IPS-18a (cell line): ENCODE measurements at regions not wholly inside any gene's neighbourhood (a gene's known extent, or its start where the extent isn't known, plus 50 kb on each side); places are given as distances from the start of the nearest gene placed in this dataset.

Source experiments
- H3K27ac ChIP-seq: one replicate; pipeline ENCODE4 v1.5.1; 2013; ENCODE audit warnings: low read length
- H3K27me3 ChIP-seq: one replicate; pipeline ENCODE4 v1.6.1; 2013; ENCODE audit warnings: mild to moderate bottlenecking, low read length; ENCODE audit not compliant: control insufficient read depth, insufficient read depth
- H3K36me3 ChIP-seq: one replicate; pipeline ENCODE4 v1.6.1; 2013; ENCODE audit warnings: low read depth, low read length; ENCODE audit not compliant: control insufficient read depth
- H3K4me1 ChIP-seq: one replicate; pipeline ENCODE4 v1.6.1; 2013; ENCODE audit warnings: low read depth, low read length; ENCODE audit not compliant: control insufficient read depth
- H3K4me3 ChIP-seq: one replicate; pipeline ENCODE4 v1.5.1; 2013; ENCODE audit warnings: low read length
- H3K9ac ChIP-seq: one replicate; pipeline ENCODE4 v1.6.1; 2013; ENCODE audit warnings: mild to moderate bottlenecking, low read length, moderate library complexity
- H3K9me3 ChIP-seq: one replicate; pipeline ENCODE4 v1.6.1; 2013; ENCODE audit warnings: low read depth, low read length; ENCODE audit not compliant: control insufficient read depth

DNA sequence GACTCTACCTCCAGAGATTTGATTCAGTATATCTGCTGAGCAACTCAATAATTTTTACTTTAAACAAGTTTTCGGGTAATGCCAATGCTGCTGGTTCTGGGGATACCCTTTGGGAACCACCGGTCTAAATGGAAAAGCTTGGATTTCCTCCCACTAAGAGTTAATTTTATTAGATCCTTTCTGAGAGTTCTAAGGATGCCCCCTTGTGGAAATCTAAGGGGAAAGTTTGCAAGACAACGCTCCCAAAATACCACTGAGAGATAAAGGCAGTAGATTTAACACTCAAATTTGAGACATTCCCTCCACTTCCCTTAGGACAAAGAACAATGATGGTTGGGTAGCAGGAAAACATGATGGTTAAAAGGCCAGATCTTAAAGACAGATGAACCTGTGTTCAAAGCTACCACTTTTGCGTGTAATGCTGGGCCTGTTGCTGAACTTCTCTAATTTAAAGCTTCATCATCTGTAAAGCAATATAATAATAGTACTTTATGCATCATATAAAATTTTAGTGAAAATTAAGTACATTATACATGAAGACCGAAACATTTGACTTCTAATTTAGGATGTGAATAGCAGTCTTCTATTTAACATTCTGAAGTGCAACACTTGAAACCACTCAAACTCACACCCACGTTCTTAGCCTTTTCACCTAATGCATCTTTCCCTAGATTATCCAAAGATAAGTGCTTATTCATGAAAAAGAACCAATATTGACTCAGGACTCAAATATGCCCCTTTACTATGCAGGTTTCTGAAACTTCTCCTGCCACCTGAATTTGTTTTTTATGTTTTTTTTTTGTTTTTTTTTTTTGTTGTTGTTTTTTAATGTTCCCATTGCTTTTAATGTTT is 110.1 kb upstream of the LUZP2 start:
- H3K36me3 ChIP-seq = no peaks in the 10 kb centered on the region
- H3K9me3 ChIP-seq = no peaks in the 10 kb centered on the region
- no peaks in the 10 kb centered on the region for H3K27me3 ChIP-seq
- no peak overlapping the region for H3K4me3 ChIP-seq
- H3K9ac ChIP-seq = no peak overlapping the region
- no peaks in the 10 kb centered on the region for H3K4me1 ChIP-seq
- no peak overlapping the region for H3K27ac ChIP-seq

DNA sequence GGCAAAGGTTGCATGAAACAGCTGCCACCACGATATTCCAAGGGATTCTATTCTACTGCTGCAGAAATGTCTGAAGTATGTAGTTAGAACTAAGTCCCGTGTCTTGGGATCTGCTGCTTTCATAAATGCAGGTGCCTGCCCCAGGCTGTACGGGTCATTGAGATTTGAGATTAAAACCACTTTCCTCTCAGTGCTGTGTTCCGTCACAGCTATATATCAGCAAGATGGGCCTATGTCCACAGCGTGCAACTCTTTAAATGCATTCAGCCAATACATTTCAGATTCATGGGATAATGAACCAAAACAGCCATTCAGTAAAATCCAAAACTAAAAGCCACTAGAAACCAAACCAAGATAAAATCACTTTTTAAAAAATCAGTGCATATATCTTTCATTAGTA is 107.3 kb upstream of the LUZP2 start:
- no peaks in the 10 kb centered on the region for H3K4me1 ChIP-seq

DNA sequence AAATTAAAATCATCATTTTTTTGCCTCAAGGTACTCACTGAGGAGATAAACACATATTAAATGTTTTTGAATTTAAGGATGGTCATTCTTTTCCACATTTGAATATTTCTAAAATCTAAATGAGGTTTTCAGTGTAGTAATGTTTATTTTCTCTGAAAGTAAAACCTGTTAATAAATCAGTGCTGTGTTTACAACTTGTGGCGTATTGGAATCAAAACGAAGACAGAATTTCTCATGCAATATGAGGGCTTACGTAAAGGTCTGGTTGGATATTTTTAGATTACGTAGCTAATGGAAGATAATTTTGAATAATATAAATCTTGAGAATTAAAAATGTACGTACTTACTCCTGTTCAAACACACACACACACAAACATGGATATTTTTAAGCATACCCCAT is 106.8 kb upstream of the LUZP2 start:
- no peak overlapping the region for H3K27ac ChIP-seq
- no peaks in the 10 kb centered on the region for H3K4me1 ChIP-seq
- H3K9ac ChIP-seq = no peak overlapping the region
- H3K4me3 ChIP-seq = no peak overlapping the region
- no peaks in the 10 kb centered on the region for H3K27me3 ChIP-seq
- H3K36me3 ChIP-seq = no peaks in the 10 kb centered on the region
- H3K9me3 ChIP-seq = no peaks in the 10 kb centered on the region

More for the DNA sequence above, 107.3 kb upstream of the LUZP2 start:
- no peak overlapping the region for H3K9ac ChIP-seq
- no peaks in the 10 kb centered on the region for H3K27me3 ChIP-seq
- H3K9me3 ChIP-seq = no peaks in the 10 kb centered on the region
- no peak overlapping the region for H3K27ac ChIP-seq
- no peak overlapping the region for H3K4me3 ChIP-seq
- no peaks in the 10 kb centered on the region for H3K36me3 ChIP-seq

DNA sequence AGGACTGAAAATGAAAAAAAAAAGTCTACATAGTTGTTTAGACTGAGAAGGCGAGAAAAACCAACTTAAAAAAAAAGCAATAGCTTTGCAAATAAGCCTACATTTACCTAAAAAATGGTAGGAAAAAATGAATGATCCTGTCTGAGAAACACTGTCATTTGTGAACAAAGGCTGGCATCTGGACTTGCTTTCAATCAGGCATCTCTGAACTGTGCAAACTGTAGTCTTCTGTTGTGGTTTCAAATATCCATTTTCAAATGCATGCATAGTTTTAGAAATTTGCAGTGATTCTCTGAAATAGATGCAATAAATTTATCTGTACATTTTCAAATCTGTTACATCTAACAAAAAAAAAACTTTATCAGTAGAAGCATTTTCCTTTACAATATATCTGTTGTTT is 106.1 kb upstream of the LUZP2 start:
- Histone ChIP-seq H3K4me1 (no peaks in the 10 kb centered on the region), H3K36me3 (no peaks in the 10 kb centered on the region), H3K9ac (no peak overlapping the region), H3K4me3 (no peak overlapping the region), H3K27ac (no peak overlapping the region), H3K27me3 (no peaks in the 10 kb centered on the region), H3K9me3 (no peaks in the 10 kb centered on the region)

DNA sequence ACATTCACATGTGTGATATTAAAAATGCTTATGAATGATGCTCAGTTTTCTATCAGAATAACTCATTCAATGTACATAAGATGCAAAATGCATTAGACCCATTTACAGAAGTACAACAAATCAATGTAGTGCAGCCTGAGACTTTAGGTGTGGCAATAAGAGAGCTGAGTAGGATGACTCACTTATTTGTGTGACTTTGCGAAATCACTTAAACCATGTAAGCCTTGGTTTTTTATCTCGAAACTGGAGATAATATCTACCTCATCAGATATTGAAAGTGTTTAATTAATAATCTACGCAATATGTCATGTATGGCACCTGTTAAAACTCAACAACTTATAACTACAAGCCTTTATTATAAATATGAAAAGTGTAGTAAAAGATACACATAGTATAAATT is 105.7 kb upstream of the LUZP2 start:
- Histone ChIP-seq H3K4me1 (no peaks in the 10 kb centered on the region), H3K9ac (no peak overlapping the region), H3K27me3 (no peaks in the 10 kb centered on the region), H3K4me3 (no peak overlapping the region), H3K9me3 (no peaks in the 10 kb centered on the region), H3K36me3 (no peaks in the 10 kb centered on the region), H3K27ac (no peak overlapping the region)

DNA sequence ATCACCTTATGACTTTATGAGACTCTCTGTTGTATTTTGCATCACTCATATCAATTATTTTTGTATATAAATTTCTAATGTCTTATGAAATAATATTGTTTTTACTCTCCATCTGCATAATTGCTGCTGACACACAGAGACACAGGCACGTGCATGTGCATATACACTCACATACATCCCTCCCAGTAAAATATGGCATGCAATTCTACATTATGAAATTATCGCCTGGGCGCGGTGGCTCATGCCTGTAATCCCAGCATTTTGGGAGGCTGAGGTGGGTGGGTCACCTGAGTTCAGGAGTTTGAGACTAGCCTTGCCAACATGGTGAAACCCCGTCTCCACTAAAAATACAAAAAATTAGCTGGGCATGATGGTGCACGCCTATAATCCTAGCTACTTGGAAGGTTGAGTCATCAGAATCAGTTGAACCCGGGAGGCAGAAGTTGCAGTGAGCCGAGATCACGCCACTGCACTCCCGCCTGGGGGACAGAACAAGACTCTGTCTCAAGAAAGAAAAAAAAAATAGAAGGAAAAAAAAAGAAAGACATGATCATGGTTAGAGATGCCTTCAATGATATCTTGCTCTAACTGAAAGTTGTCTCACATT is 96.7 kb upstream of the LUZP2 start:
- H3K27me3 ChIP-seq = no peaks in the 10 kb centered on the region
- no peak overlapping the region for H3K4me3 ChIP-seq
- no peak overlapping the region for H3K9ac ChIP-seq
- no peaks in the 10 kb centered on the region for H3K36me3 ChIP-seq
- no peaks in the 10 kb centered on the region for H3K4me1 ChIP-seq
- no peak overlapping the region for H3K27ac ChIP-seq
- H3K9me3 ChIP-seq = no peaks in the 10 kb centered on the region

DNA sequence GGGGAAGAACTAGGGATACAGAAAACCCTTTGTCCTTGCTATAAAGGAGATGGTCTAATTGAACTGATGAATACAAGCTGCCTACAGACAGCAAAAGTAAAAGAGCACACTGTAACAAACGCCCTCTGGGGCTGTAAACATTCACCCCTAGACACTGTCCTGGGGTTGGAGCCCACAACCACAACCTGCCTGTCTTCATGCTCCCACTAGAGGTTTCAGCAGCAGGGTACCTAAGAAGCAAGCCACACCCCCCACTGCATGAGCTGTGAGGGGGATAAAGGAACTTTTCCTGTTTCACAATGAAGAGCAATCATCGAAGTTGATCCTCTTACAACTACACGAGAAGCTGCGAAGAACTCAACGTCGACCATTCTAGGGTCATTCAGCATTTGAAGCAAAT is 90.5 kb upstream of the LUZP2 start:
- Histone ChIP-seq H3K27ac (no peak overlapping the region), H3K27me3 (no peaks in the 10 kb centered on the region), H3K9ac (no peak overlapping the region), H3K4me1 (no peaks in the 10 kb centered on the region), H3K4me3 (no peak overlapping the region), H3K36me3 (no peaks in the 10 kb centered on the region), H3K9me3 (no peaks in the 10 kb centered on the region)

DNA sequence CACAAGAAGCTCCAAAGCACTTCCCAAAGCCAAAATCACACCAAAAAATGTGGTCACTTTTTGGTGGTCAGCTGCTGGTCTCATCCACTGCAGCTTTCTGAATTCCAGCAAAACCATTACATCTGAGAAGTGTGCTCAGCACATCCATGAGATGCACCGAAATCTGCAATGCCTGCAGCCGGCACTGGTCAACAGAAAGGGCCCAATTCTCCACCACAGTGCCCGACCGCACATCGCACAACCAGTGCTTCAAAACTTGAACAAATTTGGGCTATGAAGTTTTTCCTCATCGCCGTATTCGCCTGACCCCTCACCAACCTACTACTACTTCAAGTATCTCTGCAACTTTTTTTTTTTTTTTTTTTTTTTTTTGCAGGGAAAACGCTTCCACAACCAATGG is 89.9 kb upstream of the LUZP2 start:
- Histone ChIP-seq H3K4me3 (no peak overlapping the region), H3K27ac (no peak overlapping the region), H3K9me3 (no peaks in the 10 kb centered on the region), H3K9ac (no peak overlapping the region), H3K27me3 (no peaks in the 10 kb centered on the region), H3K4me1 (no peaks in the 10 kb centered on the region), H3K36me3 (no peaks in the 10 kb centered on the region)

DNA sequence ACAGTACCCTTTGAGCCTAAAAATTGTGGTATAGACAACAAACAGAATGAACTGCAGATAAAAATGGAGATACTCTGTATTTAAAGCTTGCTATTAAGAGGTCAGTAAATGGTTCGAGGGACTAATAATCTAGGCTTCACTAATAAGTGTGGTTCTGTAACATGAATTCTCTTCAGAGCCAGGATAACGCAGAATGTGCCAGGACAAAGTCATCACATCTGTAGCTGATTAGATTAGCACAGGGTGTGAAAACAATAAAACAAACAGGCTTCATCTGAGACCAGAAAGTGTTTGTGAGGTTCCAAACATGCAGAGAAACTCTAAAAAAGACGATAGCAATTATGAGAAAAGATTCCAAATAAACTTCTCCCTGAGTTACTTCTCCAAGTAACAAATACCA is 89.1 kb upstream of the LUZP2 start:
- Histone ChIP-seq H3K4me3 (no peak overlapping the region), H3K36me3 (no peaks in the 10 kb centered on the region), H3K4me1 (no peaks in the 10 kb centered on the region), H3K9me3 (no peaks in the 10 kb centered on the region), H3K27me3 (no peaks in the 10 kb centered on the region), H3K9ac (no peak overlapping the region), H3K27ac (no peak overlapping the region)

DNA sequence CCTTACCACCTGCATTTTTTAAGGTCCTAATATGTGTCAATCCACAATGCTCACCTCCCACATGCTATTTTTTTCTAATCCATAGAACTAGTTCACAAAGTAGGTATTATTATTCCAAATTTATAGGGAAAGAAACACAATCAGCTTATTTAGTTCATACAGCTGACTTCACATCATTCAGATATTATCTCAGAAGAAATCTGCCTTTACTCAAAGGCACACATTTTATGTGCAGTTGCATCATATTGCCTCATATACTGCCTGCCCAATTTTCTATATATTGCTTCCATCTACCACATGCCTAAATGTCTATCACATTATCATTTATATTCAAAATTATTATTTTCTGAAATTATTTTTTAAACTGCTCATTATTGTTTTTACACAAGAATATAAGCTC is 88.7 kb upstream of the LUZP2 start:
- Histone ChIP-seq H3K9ac (no peak overlapping the region), H3K36me3 (no peaks in the 10 kb centered on the region), H3K27ac (no peak overlapping the region), H3K4me3 (no peak overlapping the region), H3K27me3 (no peaks in the 10 kb centered on the region), H3K4me1 (no peaks in the 10 kb centered on the region), H3K9me3 (no peaks in the 10 kb centered on the region)

DNA sequence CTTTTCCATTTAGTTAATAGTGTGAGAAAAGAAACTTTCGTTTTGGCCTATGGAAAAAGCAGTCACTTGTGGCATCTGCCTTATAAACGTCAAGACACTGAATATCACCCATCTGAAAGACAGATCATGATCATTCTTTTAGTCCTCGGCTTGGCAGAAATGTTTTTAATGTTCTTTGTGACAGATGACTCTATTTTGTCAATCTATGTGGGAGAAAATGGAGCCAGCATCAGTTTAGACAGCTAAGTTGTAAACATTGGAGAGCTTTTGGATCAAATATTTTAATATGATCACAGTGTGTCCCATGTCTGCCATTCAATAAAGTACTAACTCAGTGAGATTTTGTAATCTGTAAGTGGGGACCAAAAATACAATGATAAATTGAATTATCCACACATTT is 85.1 kb upstream of the LUZP2 start:
- Histone ChIP-seq H3K27me3 (no peaks in the 10 kb centered on the region), H3K27ac (no peak overlapping the region), H3K4me1 (no peaks in the 10 kb centered on the region), H3K36me3 (no peaks in the 10 kb centered on the region), H3K9ac (no peak overlapping the region), H3K9me3 (no peaks in the 10 kb centered on the region), H3K4me3 (no peak overlapping the region)

DNA sequence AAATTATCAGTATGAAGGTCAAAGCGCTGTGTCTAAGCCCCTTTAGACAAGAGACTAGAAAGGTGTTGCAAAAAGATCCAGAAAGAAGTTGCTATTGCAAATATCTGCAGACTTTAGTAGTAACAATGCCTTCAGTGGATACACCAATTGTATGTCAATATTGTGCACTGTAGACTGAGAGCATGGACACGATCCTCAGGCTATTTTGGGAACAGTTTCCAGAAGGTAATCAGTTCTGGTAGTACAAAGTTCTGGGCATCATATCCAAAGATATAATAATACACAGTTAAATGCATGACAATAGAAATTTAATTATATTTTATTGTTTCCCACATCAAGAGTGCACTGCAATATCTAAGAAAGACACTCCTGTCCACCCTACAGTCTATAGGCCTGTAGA is 84.1 kb upstream of the LUZP2 start:
- H3K9me3 ChIP-seq = no peaks in the 10 kb centered on the region
- H3K4me1 ChIP-seq = no peaks in the 10 kb centered on the region
- H3K4me3 ChIP-seq = no peak overlapping the region
- H3K9ac ChIP-seq = no peak overlapping the region
- H3K27me3 ChIP-seq = no peaks in the 10 kb centered on the region
- H3K36me3 ChIP-seq = no peaks in the 10 kb centered on the region
- no peak overlapping the region for H3K27ac ChIP-seq
